Esophagus squamous epithelium (tissue), 5 donors: ENCODE measurements at regions not wholly inside any gene's neighbourhood (a gene's known extent, or its start where the extent isn't known, plus 50 kb on each side); places are given as distances from the start of the nearest gene placed in this dataset.

Experiments
- DNase-seq: peaks from one replicate; lab custom pipeline; 2025; lab: John Stamatoyannopoulos, UW
- H3K27ac ChIP-seq, 4 donors: fragments of 200-600 bp; sonication (generic); one replicate each; pipeline ENCODE4 v1.5.1; 2016 to 2019; ENCODE audit warnings: mild to moderate bottlenecking in 1 of 4
- H3K27me3 ChIP-seq, 4 donors: fragments of 200-600 bp; sonication (generic); 1 replicate in 3 of 4; 2 replicates in 1 of 4; pipeline versions ENCODE4 v1.5.1 to v1.6.0; 2017 to 2021; ENCODE audit warnings: antibody characterized with exemption in 1 of 4
- H3K36me3 ChIP-seq, 3 donors: fragments of 200-600 bp; sonication (generic); one replicate each; pipeline ENCODE4 v1.5.1; 2016 to 2019
- H3K4me1 ChIP-seq, 3 donors: fragments of 200-600 bp; sonication (generic); one replicate each; pipeline ENCODE4 v1.5.1; 2017 to 2019
- H3K4me3 ChIP-seq, 4 donors: fragments of 200-600 bp; sonication (generic); 1 replicate in 3 of 4; 2 replicates in 1 of 4; pipeline ENCODE4 v1.5.1; 2016 to 2019; ENCODE audit warnings: mild to moderate bottlenecking in 2 of 4, moderate library complexity in 1 of 4
- H3K9me3 ChIP-seq, 3 donors: fragments of 200-600 bp; sonication (generic); one replicate each; pipeline ENCODE4 v1.5.1; 2016 to 2019
- POLR2A ChIP-seq, 4 donors: fragments of 450-650 bp; IDR thresholded peaks; one replicate each; pipeline ENCODE4 v1.6.1; 2017; ENCODE audit warnings: antibody characterized with exemption in 4 of 4, mild to moderate bottlenecking in 4 of 4, moderate library complexity in 3 of 4
- WGBS, 2 donors: methylation state at CpG; one replicate each; pipeline ENCODE4 v1.1.5; 2018; 5-methylcytosine and 5-hydroxymethylcytosine counted together
- intact Hi-C: fragments of 100-400 bp; cut with DNase I; formaldehyde crosslinking; loops from one replicate; pipeline ENCODE4 v1.15.0; 2022
- TF ChIP-seq, protein P1 (sequence below), 6 experiments: fragments of 450-650 bp in 4 of 6; fragments of 200-600 bp in 2 of 6; sonication (generic) in 2 of 6; IDR thresholded peaks; one replicate each; pipeline ENCODE4 v1.5.1; 2016 to 2019; ENCODE audit warnings: antibody characterized with exemption in 6 of 6, mild to moderate bottlenecking in 4 of 6, moderate library complexity in 4 of 6
- donor health status: DM: yes; HTN: yes; CAD: no.

DNA sequence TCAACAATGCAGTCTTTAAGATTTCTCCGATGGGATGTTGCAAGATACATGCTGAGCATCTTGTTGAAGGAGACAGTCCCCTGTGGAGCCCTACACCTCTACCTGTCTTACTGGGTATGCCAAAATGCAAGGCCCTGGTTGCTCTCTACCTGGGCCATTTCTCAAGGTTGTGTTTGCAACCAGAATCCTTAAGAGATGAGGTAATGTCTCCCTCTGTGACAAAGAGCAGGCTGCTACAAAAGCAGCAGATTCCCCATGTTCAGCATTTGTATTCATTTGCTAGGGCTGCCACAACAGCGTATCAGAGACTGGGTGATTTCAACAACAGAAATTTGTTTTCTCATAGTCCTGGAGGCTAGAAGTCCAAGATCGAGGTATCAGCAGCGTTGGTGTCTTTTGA is 138.4 kb upstream of the RPS23 start:
- TF ChIP-seq, protein P1, sequence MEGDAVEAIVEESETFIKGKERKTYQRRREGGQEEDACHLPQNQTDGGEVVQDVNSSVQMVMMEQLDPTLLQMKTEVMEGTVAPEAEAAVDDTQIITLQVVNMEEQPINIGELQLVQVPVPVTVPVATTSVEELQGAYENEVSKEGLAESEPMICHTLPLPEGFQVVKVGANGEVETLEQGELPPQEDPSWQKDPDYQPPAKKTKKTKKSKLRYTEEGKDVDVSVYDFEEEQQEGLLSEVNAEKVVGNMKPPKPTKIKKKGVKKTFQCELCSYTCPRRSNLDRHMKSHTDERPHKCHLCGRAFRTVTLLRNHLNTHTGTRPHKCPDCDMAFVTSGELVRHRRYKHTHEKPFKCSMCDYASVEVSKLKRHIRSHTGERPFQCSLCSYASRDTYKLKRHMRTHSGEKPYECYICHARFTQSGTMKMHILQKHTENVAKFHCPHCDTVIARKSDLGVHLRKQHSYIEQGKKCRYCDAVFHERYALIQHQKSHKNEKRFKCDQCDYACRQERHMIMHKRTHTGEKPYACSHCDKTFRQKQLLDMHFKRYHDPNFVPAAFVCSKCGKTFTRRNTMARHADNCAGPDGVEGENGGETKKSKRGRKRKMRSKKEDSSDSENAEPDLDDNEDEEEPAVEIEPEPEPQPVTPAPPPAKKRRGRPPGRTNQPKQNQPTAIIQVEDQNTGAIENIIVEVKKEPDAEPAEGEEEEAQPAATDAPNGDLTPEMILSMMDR (IDR thresholded peaks at IDR 0.05): no peak
- peaks cover 0 to 5% (median 0%) of the 10 kb centered on the region in 4 donors for H3K27me3 ChIP-seq
- no peaks in the 10 kb centered on the region for H3K9me3 ChIP-seq
- DNase-seq: no peak
- intact Hi-C loops: no loop called here
- peaks cover 0 to 4% (median 0%) of the 10 kb centered on the region in 3 donors for H3K4me1 ChIP-seq
- WGBS, 2 donors: 59 to 71% methylated on average over 4 of the region's 4 CpGs
- H3K4me3 ChIP-seq: no peak overlapping the region
- no peak overlapping the region for H3K27ac ChIP-seq
- H3K36me3 ChIP-seq: no peaks in the 10 kb centered on the region

DNA sequence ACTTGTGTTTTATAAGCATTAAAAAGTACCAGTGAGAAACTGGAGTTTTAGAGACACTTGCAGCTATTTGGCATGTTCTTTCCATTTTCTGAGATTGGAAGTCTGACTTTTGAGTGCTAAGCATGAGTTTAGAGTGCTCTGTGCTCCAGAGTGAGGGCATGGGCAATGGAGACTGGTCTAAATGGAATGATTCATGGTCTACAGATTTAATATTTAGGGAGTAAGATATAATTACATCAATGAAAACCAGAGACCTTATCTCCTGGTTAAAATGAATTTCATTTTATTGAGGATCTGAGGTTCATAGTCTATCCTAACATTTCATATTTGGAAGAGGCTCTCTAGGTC is 135.9 kb upstream of the RPS23 start:
- TF ChIP-seq, protein P1 (IDR thresholded peaks at IDR 0.05): no peak
- no peak for TF ChIP-seq POLR2A (IDR thresholded peaks at IDR 0.05)

DNA sequence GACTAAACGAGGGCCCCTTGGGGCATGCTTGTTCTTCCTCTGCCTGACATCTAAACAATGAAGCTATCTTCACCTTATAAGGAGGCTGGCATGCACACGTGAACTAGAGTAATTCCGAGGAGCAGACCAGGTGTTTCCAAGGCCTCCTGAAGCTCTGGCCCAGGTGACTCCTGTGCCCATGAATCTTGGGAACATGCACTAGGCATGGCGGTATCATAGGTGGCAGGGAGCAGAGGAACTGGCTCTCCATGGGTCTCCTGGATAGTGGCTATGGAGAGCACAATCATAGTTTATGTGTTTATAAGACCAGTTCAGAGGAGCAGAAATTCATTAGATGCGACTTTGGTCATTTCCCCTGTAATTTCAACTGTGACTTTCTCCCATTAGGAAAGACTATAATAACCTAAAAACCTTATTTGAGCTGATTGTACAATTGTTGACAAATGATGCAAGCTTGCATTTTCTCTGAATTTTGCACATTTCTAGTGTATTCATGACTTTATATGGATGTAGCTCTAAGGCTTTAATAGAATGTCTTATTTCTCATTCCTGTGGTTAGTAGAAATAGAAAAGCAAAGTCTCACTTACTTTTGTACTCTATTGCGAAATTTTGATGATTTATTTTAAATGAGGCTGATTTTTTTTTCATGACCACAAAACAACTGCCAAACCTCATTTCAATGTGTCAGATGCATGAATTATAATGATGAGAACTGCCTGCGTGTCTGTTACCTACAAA is 135.3 kb upstream of the RPS23 start:
- no peak for TF ChIP-seq POLR2A (IDR thresholded peaks at IDR 0.05)
- TF ChIP-seq, protein P1 (IDR thresholded peaks at IDR 0.05): no peak
- H3K27ac ChIP-seq: peak overlapping the region in 1 of 4 donors; percentile 39
- no peak for DNase-seq

More for the DNA sequence above, 135.9 kb upstream of the RPS23 start:
- H3K27ac ChIP-seq: peak overlapping the region in 1 of 4 donors; percentile 14
- H3K36me3 ChIP-seq: no peaks in the 10 kb centered on the region
- H3K4me3 ChIP-seq: no peak overlapping the region
- DNase-seq: no peak
- peaks cover 0 to 5% (median 0%) of the 10 kb centered on the region in 4 donors for H3K27me3 ChIP-seq
- intact Hi-C loops: no loop called here
- peaks cover 0 to 4% (median 0%) of the 10 kb centered on the region in 3 donors for H3K4me1 ChIP-seq
- no peaks in the 10 kb centered on the region for H3K9me3 ChIP-seq

DNA sequence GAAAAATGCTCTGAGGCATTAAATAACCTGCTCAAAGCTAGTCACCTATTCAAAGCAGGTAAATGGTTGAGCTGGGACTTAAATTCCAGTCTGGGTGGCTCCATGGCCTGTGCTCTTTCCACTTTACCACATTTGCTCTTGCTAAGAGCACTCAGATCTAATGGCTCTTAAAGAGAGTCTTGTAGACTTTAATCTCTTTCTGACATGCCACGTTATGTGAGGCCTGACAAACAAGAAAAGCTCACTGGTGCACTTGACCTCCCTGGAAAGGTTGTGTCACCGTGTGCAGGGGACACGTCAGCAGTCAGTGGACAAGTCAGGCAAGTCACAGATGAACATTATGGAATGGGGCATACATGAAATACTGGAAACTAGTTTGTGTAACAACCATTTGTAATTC is 129.9 kb upstream of the RPS23 start:
- DNase-seq: no peak
- H3K4me1 ChIP-seq: peaks cover 0 to 22% (median 0%) of the 10 kb centered on the region in 3 donors
- H3K27ac ChIP-seq: no peak overlapping the region
- H3K27me3 ChIP-seq: no peaks in the 10 kb centered on the region
- TF ChIP-seq POLR2A (IDR thresholded peaks at IDR 0.05): no peak
- TF ChIP-seq, protein P1 (IDR thresholded peaks at IDR 0.05): no peak
- intact Hi-C loops: no loop called here
- no peaks in the 10 kb centered on the region for H3K36me3 ChIP-seq
- no peak overlapping the region for H3K4me3 ChIP-seq
- peaks cover 0 to 15% (median 11%) of the 10 kb centered on the region in 3 donors for H3K9me3 ChIP-seq
- WGBS, 2 donors: 68 to 88% methylated on average over 3 of the region's 3 CpGs

More for the DNA sequence above, 135.3 kb upstream of the RPS23 start:
- H3K36me3 ChIP-seq: no peaks in the 10 kb centered on the region
- no peak overlapping the region for H3K4me3 ChIP-seq
- peaks cover 0 to 4% (median 0%) of the 10 kb centered on the region in 3 donors for H3K4me1 ChIP-seq
- intact Hi-C loops: no loop called here
- WGBS, 2 donors: 38 to 44% methylated on average over 7 of the region's 7 CpGs
- peaks cover 0 to 5% (median 0%) of the 10 kb centered on the region in 4 donors for H3K27me3 ChIP-seq
- no peaks in the 10 kb centered on the region for H3K9me3 ChIP-seq

DNA sequence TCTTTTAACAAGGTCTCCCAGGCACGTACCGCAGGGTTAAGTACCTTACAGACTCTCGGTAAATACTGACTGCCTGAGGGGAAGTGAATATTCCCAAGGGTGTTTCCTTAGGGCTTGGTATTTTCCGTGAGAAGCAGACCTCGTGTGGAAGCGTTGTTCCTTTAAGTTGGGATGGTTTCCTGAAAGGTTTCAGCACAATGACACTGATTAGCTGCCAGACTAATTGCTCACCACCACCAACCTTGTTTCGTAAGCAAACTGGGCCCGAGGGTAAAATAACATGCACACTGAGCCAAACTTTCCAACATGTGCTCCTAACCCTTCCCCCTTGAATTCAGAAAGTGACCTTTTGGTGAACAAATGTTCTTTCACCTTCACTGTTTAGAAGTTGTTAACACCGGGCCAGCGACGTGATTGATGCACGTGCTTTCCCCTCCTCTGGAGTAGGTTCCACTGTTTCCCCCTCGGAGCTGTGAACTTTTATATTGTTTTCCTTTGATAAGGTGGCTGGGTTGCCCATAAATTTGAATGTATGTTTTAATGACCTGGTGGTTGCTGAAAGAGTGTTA is 128.1 kb upstream of the RPS23 start:
- H3K4me1 ChIP-seq: peaks cover 0 to 22% (median 0%) of the 10 kb centered on the region in 3 donors
- H3K4me3 ChIP-seq: no peak overlapping the region
- H3K9me3 ChIP-seq: peaks cover 0 to 15% (median 11%) of the 10 kb centered on the region in 3 donors
- WGBS, 2 donors: 33 to 40% methylated on average over 13 of the region's 13 CpGs
- TF ChIP-seq, protein P1 (IDR thresholded peaks at IDR 0.05): no peak
- no peak for TF ChIP-seq POLR2A (IDR thresholded peaks at IDR 0.05)
- no peak for DNase-seq
- no peaks in the 10 kb centered on the region for H3K36me3 ChIP-seq
- no peaks in the 10 kb centered on the region for H3K27me3 ChIP-seq
- intact Hi-C loops: no loop called here
- peak overlapping the region in 3 of 4 donors; percentile 24 to 50 (median 47) for H3K27ac ChIP-seq
